GM18498 (cell line): ENCODE measurements at regions not wholly inside any gene's neighbourhood (a gene's known extent, or its start where the extent isn't known, plus 50 kb on each side); places are given as distances from the start of the nearest gene placed in this dataset.

Experiments used
- ATAC-seq: cut with Tn5 transposase; IDR thresholded peaks from one replicate; pipeline ENCODE4 v1.9.1; 2021; ENCODE audit warnings: mild to moderate bottlenecking, moderate library complexity; ENCODE audit not compliant: unreplicated experiment

DNA sequence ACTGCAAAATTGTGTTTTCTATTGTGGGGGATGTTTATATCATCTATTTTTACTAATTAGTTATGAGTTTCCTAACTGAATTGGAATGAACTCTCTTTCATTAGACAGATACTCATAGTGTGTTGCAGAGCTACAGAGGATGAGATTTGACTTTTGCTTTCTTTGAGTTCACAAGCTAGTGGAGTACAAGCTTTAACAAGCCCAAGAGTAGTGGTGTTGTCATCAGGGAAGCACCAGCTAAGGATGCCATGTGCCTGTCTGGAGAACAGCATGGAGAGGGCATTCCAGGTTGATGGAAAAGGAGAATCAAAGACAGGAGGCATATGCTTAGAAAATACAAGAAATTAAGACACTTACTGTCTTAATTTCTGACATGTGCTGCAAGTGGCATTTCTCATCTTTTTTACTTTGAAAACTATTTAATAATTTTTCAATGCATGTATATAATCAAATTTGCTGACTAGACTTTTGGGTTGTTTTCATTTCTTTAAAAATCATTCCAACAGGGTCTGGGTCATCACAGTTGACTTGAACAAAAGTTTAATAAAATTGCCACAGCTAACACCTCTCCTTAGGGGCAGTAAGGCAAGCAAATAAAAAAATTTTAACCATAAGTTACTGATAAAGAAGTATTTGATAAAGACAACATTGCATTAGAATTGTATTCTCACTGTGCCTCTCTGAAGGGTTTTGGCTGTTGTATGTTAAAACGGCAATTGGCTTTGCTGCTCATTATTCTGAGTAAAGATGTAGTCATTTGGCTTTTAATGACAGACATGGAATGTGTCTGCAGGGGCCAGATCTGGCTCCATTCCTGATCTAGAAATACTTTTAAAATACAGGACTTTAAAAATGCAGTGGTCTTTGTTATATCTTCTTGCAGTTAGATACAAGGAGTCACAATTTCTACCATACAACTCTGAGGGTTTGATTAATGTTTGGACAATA is 323.7 kb upstream of the CDH11 start:
- ATAC-seq: no peak

DNA sequence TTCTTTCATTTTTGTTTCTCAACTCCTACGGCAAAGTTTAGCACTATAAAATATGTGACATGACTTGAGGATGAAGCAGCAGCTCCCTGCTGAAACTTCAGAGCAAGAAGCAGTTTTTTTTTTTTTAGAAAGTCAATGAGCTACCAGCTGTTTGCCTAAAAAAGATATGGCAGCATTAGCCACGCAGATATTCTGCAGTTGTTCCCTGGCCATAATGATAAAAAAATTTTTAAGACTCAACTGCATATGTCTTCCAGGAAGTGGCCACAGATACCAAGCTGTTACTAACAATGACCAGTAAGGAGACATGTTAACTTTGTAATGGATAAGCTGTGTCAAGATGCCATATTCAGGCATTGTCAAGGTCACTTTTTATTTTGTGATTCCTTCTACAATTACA is 319.6 kb upstream of the CDH11 start:
- no peak for ATAC-seq

DNA sequence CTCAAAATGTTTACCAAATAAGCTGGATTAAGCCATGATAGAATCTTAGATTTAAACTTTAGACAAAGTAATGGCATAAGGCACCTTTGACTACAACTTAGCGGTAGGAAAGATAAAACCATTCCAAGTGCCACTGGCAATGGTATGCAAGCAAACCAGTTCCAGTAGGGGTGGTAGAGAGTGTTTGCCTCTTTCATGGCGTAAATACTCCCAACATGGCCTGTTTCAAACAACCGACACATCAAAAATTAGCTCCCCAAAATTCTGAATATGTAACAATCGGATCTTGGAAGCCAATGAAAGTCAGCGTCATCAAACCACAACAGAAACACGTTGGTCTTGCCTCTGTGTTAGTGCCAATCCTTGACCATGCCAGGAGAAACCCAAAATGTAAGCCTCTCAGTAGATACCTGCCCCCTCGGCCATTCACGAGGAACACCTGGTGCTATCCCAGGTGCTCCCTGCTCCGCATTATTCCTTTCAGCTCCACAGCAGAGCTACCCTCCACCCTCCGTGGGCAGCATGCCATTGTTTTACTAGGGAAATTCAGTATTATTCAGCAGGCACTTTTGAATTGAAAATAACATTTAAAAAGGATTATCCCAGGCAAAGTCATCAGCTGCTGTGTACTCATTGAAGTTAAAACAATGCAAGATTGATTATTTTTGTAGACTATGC is 307.8 kb upstream of the CDH11 start:
- no peak for ATAC-seq

DNA sequence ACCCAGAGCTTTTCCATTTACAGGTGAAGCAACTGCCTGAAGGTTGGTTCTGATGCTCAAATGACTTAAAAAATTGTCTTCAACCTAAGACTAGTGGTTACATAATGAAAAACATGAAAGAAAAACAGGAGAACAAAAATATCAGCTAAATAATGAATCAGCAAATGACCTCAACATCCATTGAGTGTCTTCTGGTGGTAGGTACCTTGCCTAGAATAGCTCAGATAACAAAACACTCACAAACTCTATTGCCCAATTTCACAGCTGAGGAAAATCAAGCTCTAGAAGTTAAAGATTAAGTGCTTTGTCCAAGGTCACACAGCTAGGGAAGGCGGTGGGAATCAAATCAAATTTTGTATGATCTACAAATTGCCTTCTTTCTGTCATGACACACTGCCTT is 304.6 kb upstream of the CDH11 start:
- no peak for ATAC-seq

DNA sequence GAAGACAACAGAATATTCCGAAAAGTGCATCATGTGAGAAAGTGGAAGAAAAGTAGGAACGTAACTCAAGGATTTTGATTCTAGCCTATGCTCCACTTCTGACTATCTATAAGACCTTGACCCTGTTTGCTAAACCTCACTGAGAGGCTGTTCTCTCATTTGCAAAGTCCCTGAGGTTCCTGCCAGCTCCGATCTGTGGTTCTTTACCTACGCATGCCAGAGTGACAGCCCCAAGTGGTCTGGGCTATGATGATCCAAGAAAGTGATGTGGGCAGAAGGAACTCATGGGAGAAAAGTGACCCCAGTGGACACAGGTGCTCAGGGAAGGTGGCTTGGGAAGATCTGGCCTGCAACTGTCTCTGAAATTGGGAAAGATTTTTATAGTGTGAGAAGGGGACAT is 301.1 kb upstream of the CDH11 start:
- ATAC-seq: no peak

DNA sequence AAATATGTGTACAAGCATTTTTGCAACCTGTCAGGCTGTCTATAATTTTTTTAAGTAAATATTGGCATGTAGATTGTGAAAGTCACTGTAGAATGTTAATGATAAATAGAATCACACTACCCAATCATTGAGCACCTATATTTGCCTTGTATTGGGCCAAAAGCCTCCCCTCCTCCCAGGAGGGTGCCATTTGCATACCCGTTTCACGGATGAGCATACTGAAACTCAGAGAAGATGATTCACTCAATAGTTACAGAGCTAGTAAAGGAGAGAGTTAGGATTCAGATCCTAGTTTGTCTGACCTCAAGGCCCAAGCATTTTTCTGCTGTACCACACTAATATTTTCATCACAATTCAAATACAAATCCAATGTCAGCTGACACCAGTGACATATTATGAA is 299.7 kb upstream of the CDH11 start:
- no peak for ATAC-seq

DNA sequence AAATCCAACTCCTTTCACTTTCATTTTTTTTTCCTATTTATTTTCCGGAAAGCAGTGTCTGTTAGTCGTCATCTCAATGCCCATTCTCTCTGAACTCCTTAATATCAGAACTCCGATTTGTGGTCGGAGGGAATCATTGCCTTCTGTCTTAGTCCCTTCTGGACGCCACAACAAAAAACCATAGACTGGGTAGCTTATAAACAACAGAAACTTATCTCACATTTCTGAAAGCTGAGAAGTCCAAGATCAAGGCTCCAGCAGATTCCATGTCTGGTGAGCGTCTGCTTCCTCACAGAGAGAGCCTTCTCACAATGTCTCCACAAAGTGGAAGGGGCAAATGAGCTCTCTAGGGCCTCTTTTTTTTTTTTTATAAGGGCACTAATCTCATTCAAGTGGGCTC is 296.6 kb upstream of the CDH11 start:
- no peak for ATAC-seq

DNA sequence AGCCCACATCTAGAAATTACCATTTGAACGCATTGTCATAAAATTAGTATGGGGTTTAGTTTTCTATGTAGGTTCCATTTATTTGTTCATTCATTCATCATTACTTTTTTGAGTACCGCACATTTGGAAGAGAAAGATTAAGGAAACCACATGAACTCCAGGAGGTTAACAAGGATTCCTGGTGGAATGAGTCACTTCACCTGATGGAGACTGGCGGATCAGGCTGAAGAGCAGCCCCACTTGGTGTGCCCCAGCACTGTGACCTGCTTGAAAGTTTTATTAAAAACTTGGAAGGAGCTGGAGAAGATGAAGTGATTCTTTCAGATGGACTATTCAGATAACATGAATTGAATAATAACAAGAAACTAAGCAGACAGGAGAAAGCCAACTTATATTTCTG is 293.6 kb upstream of the CDH11 start:
- no peak for ATAC-seq

DNA sequence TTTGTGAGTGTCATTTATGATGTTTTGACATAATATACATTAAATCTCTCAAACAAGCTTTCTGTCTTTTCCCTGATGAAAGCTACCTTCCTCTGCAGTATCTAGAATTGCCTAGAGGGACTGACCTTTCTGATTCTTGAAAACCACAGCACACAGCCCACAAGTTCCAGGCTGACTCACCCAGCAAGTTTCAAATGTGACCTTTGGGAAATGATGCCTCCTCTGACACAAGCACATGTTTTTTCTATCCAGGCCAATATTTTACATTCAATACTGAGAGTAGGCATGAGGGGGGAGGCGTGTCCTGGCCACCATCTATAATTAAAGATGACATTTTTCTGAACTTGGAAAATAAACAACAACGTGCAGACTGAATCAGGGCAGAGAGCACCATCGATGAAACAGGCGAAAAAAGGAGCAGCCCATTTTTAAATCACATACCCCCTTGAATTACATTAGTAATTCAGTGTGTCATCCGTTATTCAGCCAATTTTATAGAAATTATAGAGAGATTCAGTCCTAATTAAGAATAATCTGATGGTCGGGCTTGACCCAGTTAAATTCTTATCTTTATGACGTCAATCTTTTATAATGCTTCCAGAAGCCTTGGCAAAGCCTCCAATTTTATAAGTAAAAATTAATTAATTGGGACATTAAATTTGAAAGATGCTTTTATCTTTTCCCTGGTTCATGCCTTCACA is 292.6 kb upstream of the CDH11 start:
- ATAC-seq: no peak

DNA sequence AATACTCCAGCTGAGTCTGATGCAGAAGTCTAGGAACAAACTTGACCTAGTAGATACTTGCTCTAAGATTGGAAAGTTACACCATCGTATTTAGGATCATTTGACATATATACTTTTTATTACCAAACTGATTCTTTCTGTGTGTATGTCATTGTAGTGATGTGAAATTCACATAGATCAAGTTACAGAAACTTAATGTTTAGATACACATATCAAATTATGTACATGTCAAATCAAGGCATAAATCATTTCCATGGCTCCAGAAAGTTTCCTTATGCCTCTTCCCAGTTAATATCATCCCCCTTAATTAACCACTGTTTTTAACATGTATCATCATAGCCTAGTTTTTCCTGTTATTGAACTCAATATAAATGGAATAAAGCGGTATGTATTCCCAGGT is 292.0 kb upstream of the CDH11 start:
- no peak for ATAC-seq

DNA sequence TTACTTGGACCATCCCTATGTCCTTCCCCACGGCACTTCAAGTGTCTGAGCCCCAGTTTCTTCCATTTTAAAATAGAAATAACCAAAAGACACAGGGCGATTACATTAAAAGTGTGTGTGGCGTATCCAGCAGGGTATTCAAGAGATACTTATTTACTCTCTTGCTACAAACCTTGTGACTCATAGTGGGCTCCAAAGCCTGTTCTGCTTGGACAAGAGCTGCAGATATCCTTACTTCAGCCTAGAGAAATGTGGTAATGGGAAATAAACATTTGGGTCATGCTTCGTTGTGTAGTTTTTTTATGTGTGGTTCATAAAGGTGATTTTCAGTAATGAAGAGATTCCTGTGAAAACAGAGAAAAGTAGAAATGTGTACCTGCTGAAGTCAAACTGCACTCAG is 288.9 kb upstream of the CDH11 start:
- no peak for ATAC-seq

DNA sequence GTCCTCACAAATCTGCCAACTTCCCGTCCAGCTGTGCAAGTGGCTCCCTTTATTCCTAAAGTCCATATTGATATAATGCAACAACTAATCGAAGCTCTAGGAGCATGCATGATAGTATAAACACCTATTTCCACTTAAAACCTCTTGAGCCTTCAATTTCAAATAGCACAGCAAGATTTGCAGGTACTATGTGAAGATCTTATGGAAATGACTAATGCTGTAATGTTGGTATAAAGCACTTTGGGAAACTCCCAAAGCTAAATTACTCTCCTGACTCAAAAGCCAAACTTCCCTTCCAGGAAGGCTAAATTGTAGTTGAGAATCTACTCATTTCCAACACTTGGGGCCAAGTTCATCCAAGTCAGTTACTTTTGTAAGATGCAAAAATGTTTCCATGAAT is 287.6 kb upstream of the CDH11 start:
- ATAC-seq: no peak

DNA sequence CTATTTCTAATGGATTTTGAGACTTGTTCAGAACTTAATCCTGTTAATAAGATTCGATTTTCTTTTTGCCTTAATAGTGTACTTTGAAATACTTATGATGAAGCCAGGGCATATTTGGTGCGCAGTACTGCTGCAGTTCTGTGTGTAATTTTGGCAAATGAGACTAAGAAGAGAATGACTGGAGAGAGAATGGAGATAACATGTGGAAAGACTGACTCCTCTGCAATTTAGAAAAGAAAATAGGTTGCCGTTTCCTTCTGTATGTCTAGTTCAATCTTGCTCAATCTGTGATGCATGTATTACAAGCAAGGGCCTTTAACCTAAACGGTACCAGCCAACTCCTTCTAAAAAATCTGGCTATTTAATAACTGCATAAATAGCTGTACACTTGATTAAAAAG is 285.1 kb upstream of the CDH11 start:
- ATAC-seq: no peak

DNA sequence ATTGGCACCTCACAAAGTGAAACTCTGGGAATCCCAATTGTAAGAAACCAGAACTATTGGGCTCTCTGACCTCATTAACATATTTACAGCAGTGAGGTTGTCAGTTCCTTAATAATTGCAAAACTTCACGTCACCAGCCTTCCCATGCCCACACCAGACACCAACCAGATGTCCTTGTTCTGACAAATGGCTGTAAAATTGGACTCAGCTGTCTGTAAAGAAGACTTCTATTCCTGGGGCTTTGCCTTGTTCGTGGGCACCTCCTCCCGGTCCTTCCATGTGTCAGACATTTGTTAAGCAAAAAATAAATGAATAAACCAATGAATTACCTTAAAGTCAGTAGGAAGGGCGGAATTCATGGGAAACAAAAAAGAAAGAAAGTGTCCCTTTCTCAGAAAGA is 284.3 kb upstream of the CDH11 start:
- ATAC-seq: no peak

DNA sequence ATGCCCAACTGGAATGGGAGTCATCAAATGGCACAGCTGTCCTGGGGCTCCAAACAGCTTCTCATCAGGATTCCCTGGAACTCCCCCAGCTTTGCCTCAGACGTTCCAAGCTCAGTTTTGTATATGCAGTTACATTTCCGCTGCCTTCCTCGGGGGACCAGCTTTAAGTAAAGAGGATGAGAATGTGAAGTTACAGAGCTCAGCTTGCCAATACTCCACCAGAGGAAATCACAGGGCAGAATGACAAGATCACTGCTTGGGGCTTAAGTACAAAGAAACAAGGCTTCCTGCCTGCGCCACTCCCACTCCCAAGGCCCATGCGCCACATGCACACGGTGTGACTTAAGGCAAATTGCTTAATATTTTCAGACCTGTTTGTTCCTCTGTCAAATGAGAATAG is 272.4 kb upstream of the CDH11 start:
- no peak for ATAC-seq

DNA sequence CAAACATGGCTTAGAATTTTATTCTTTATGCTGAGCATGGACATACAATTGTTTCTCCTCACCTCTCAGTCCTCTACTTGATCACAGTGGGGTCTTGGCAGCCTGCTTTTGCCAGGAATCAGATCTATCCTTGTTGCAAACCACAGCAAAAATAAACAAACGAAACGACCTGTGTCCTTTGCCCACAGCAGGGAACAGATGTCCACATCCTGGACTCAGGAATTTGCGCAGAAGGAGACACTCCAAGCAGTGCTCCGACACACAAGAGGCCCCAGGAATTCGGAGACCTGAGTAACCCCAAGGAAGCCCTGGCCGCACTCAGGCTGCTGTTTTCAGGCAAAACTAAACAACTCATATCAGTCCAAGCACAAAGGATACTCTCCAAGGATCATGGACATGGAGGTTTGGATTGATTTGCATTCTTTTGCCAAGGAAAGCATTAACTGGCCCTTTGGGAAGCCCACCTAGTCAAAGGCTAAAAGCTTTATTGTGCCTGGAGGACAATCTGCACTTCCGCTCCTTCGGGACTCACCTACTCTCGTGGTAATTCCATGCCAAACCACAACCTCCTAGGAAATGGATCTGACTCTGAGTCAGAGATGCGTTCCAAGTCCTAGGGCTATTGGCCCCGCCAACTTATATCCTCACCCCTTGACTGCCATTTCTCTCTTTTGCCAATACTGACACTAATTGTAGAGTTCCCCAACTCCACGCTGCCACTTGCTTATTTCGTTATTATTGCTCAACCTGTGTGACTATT is 271.1 kb upstream of the CDH11 start:
- ATAC-seq: no peak

DNA sequence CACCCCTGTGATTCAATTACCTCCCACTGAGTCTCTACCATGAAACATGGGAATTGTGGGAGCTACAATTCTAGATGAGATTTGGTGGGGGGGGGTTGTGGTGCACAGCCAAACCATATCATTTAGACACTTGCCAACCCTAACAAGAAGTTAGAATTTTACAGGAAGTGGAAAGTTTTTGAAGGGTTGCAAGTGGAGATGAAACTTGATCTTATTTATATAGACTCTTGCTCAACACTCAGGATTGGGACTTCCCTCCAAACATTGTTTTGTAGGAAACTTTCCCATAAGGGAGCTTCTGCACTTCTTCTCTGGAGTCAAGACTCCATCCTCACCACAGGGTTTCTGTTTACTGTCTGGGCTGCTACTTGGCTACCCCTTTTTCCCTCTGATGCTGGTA is 266.7 kb upstream of the CDH11 start:
- no peak for ATAC-seq

DNA sequence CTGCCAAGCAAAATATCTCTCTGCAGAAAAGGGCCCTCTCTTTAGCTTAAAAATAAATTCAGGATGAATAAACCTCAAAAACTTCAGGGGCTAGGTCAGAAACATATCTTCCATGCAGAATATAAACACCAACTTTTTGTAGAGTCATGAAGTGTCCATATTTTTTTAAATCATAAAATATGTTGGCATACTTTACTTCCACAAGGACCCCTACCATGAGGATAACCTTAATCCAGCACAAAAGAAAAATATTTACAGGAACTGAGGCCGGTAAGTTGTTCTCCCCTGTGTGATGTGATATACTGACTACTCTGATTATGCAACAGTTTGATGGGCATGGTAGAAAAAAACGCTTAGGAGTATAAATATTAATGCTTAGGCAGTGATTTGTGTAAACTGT is 264.8 kb upstream of the CDH11 start:
- ATAC-seq: no peak

DNA sequence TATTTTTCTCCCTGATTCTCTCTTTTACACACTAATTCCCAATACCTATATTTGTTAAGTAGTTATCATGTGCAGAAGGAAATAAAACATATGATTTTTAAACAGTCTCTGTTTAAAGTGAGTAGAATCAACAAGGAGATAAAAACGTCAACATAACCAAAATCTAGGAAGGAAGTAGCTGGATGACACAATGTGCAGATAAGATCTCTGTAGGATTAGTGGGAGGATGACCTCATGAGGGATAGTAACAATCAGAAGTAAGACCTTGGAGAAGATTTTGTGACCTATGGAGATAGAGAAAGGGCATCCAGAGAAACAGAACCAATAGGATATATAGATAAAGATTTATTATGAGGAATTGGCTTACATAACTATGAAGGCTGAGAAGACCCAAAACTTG is 262.6 kb upstream of the CDH11 start:
- no peak for ATAC-seq

DNA sequence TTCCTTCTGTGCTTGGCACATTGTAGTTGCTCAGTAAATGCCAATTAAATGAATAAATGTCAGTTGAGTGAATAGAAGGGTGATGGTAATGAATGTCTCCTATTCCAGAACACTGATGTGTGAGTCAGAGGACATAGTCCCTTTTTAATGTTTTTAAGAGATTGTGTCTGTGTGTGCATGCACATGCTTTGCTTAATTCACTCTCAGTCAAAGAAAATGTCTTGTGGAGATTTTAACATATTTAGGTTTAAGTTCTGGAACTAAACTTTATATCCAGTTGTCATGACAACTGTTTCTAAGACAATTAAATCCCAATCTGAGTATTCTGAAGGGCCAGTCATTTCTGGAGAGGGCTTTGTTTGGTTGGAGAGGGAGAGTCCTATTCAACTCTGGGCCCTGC is 255.3 kb upstream of the CDH11 start:
- no peak for ATAC-seq

DNA sequence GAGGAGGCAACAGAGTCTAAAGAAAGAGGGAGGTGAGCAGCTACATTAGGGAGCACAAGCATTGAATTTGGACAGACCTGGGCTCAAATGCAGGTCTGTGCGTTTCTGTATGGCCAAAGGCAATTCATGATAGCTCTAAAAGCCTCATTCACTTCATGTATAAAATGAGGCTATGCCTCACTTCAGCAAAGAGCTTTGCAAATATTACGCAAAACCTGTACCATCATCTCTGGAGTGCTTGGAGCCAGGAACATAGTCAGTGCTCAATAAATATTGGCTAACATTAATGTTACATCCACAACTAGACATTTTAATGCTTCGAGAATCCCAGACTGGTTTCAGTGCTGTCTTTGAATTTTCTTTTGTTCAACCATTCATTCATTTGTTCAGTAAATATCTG is 254.7 kb upstream of the CDH11 start:
- no peak for ATAC-seq
